Epithelial cell of proximal tubule (primary cell): ENCODE measurements at regions not wholly inside any gene's neighbourhood (a gene's known extent, or its start where the extent isn't known, plus 50 kb on each side); places are given as distances from the start of the nearest gene placed in this dataset.
"Not testable (repeated sequence)": the region's sequence is repeated elsewhere in the genome, so short reads cannot be mapped to it uniquely, and the experiment has no call there.

Source experiments
- DNase-seq: peaks from one replicate; pipeline ENCODE4 v3.0.0-alpha.2; 2011; ENCODE audit warnings: low read depth
- H3K4me3 ChIP-seq: 2 replicates; pipeline ENCODE4 v1.5.1; 2011; ENCODE audit warnings: low read depth, mild to moderate bottlenecking, low read length
- TF ChIP-seq, protein P1 (sequence below): conservative IDR thresholded peaks from 2 replicates; pipeline ENCODE4 v1.5.1; 2012; ENCODE audit warnings: low read depth, mild to moderate bottlenecking, low read length

DNA sequence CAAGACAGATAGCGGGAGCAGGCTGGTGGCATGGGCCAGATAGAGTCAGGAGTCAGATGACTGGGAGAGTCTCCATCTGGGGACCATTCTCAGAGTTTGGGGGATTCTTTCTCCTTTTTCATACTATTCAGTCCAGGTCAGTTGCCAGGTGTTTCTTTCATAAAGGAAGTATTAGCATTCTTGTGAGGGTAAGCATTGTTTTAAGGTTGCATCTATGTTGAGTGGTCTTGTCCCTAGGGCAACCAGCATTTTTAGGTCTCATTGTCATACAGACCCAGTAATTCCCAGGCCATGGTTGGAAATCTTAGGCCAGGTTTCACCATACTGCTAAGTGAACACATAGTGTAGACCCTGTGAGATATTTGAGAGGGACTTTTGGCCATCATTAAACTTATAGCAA is 122.3 kb upstream of the POC5 start:
- TF ChIP-seq, protein P1, sequence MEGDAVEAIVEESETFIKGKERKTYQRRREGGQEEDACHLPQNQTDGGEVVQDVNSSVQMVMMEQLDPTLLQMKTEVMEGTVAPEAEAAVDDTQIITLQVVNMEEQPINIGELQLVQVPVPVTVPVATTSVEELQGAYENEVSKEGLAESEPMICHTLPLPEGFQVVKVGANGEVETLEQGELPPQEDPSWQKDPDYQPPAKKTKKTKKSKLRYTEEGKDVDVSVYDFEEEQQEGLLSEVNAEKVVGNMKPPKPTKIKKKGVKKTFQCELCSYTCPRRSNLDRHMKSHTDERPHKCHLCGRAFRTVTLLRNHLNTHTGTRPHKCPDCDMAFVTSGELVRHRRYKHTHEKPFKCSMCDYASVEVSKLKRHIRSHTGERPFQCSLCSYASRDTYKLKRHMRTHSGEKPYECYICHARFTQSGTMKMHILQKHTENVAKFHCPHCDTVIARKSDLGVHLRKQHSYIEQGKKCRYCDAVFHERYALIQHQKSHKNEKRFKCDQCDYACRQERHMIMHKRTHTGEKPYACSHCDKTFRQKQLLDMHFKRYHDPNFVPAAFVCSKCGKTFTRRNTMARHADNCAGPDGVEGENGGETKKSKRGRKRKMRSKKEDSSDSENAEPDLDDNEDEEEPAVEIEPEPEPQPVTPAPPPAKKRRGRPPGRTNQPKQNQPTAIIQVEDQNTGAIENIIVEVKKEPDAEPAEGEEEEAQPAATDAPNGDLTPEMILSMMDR, result no peak

GRCh38 chr5:75837258-75837841 is 120.1 kb upstream of the POC5 start:
- H3K4me3 ChIP-seq, result no peak overlapping the region
- no peak for DNase-seq
- TF ChIP-seq, protein P1, result no peak

More for the DNA sequence above, 122.3 kb upstream of the POC5 start:
- H3K4me3 ChIP-seq, result no peak overlapping the region
- no peak for DNase-seq

DNA sequence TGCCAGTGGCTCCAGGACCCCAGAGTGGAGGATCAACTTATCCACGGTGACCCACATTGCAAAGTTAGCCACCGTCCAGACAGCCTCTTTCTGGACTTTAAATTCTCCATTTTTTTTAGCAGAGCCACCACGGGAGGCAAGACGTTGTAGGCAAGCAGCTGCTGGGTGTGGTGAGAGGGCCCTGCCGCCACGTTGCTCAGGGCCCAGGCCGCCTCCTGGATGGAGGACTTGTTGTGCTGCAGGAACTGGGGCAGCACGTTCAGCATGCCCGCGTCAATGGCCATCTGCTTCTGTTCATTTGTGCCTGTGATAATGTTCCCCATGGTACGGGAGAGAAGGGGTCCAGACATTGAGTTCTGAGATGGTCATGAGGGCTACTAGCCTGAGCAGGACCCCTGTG is 114.3 kb upstream of the POC5 start:
- TF ChIP-seq, protein P1, result no peak
- no peak for DNase-seq
- H3K4me3 ChIP-seq, result no peak overlapping the region

- no peak for DNase-seq
- TF ChIP-seq, protein P1, result no peak
- H3K4me3 ChIP-seq, result no peak overlapping the region
These were observed 110.8 kb upstream of the POC5 start for GRCh38 chr5:75828029-75828428.

DNA sequence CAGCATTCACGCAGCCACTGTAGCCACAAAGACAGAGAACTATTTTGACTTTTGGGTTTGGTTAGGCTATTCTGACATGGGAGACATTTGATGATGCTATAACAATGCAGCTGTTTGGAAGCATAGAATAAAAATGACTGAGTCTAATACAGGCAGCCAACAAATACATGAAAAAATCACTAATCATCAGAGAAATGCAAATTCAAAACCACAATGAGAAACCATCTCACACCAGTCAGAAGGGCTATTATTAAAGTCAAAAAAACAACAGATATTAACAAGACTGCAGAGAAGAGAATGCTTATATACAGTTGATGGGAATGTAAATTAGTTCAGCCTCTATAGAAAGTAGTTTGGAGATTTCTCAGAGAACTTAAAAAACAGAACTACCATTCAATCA is 107.1 kb upstream of the POC5 start:
- no peak for DNase-seq
- TF ChIP-seq, protein P1, result no peak
- no peak overlapping the region for H3K4me3 ChIP-seq

GRCh38 chr5:75823811-75824210 is 106.6 kb upstream of the POC5 start:
- DNase-seq, result no peak
- TF ChIP-seq, protein P1, result no peak
- H3K4me3 ChIP-seq, result no peak overlapping the region

DNA sequence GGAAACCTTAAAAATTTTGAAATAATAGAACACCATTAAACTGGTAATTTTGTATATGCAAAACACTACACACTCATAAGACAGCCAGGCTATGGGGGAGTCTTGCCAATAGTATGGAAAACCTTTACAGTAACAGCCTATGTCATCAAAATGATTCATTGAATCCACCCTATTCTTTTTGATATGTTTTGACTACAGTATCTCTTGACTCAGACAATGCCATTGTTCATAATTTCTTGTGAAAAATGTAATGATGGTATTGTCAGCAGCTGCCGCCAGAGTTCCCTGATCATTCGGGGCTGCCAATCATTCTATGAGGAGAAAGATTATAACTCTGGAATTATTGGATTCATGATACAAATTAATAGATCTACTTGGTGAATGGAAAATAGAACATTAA is 101.4 kb upstream of the POC5 start:
- no peak for DNase-seq
- TF ChIP-seq, protein P1, result no peak
- no peak overlapping the region for H3K4me3 ChIP-seq

GRCh38 chr5:75799695-75800094 is 82.5 kb upstream of the POC5 start:
- not testable (repeated sequence) for DNase-seq, H3K4me3 ChIP-seq

- not testable (repeated sequence) for H3K4me3 ChIP-seq, DNase-seq
These were observed 52.1 kb upstream of the POC5 start for GRCh38 chr5:75769338-75769737.
